PC-3 (cell line): ENCODE measurements at regions not wholly inside any gene's neighbourhood (a gene's known extent, or its start where the extent isn't known, plus 50 kb on each side); places are given as distances from the start of the nearest gene placed in this dataset.

ENCODE experiments used
- CTCF ChIP-seq: fragments of 300-600 bp; sonication (generic); conservative IDR thresholded peaks from 2 replicates; pipeline ENCODE4 v1.5.1; 2017; ENCODE audit warnings: antibody characterized with exemption, low read depth, mild to moderate bottlenecking, low read length
- EZH2 ChIP-seq: fragments of 300-600 bp; sonication (generic); IDR thresholded peaks from one replicate; pipeline ENCODE4 v1.6.1; 2017; ENCODE audit warnings: antibody characterized with exemption, mild to moderate bottlenecking, low read length; ENCODE audit not compliant: unreplicated experiment
- EZH2phosphoT487 ChIP-seq: fragments of 300-600 bp; sonication (generic); IDR thresholded peaks from 2 replicates; pipeline ENCODE4 v1.6.1; 2018; ENCODE audit warnings: mild to moderate bottlenecking, antibody characterized with exemption, low read length, borderline replicate concordance

- no peak for TF ChIP-seq CTCF
- no peak for TF ChIP-seq EZH2phosphoT487
- TF ChIP-seq EZH2 = no peak
Observed at GRCh38 chr18:78293540-78293939, 686.1 kb upstream of the SALL3 start.
